ENCODE measurements at regions not wholly inside any gene's neighbourhood (a gene's known extent, or its start where the extent isn't known, plus 50 kb on each side); places are given as distances from the start of the nearest gene placed in this dataset.

DNA sequence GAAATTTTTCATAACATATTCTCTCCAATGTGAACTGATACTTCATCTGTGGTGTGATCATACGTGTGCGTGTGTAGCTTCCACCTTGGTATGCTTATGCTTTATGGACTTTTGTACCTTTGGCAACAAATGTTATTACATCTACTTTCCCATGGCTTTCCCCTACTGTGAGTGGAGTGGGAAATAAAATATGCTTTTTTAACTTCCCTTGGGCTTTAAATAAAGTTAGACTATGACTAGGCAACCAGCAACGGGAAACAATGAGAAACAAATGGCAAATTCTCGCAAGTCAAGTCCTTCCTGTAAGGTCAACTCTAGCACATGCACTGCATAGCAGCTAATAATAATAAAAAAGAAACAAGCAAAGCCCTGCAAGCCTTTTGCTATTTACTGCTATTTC lies 205.0 kb upstream of the PDE5A start:
- SMC1A ChIA-PET (ENCODE audit: uncharacterized antibody, unreplicated experiment): interaction anchor here (1.7 kb wide), 1 partner anchor 12 kb away, joined by 4 read pairs; no protein-coding TSS in a partner anchor
- no peak for ATAC-seq
- H3K9me3 ChIP-seq (replicated peaks; ENCODE audit: control insufficient read depth, insufficient read depth, low read length): no peaks in the 10 kb centered on the region
- POLR2A ChIA-PET: no interaction called here
- no peak overlapping the region for H3K4me2 ChIP-seq (ENCODE audit: control insufficient read depth, insufficient read depth)
- H3K36me3 ChIP-seq (ENCODE audit: control insufficient read depth in 2 of 2, insufficient read depth in 2 of 2, low read length in 1 of 2): no peaks in the 10 kb centered on the region
- no peak overlapping the region for H3K9ac ChIP-seq (ENCODE audit: control insufficient read depth, insufficient read depth, low read length)
- no peak overlapping the region for H3K4me3 ChIP-seq
- no peak overlapping the region for H3K27ac ChIP-seq (ENCODE audit: control insufficient read depth, insufficient read depth)
- RAD21 ChIA-PET (ENCODE audit: unreplicated experiment): no interaction called here
- H4K20me1 ChIP-seq (ENCODE audit: control insufficient read depth, insufficient read depth): no peaks in the 10 kb centered on the region
- no peak for FAIRE-seq
- intact Hi-C loops (cut with micrococcal nuclease; ENCODE audit: unreplicated experiment): no loop called here
- no TSS peak for BruUV-seq (replicated peaks)
- DNase-seq (ENCODE audit: low read depth, low spot score): no peak
- no peaks in the 10 kb centered on the region for H3K79me2 ChIP-seq (ENCODE audit: control insufficient read depth, insufficient read depth, low read length)
- H3K27me3 ChIP-seq (replicated peaks in 1 of 2; ENCODE audit: control insufficient read depth in 2 of 2, insufficient read depth in 2 of 2, low read length in 1 of 2): no peaks in the 10 kb centered on the region
- 55% methylated on average over 4 of the region's 4 CpGs for WGBS (ENCODE audit: insufficient coverage, insufficient replicate concordance, low lambda C conversion rate, missing lambda C conversion rate)
- H2AFZ ChIP-seq (ENCODE audit: control insufficient read depth, low read depth, low read length): no peak overlapping the region
- in situ Hi-C loops (cut with MboI): no loop called here
- TF ChIP-seq, protein P1, sequence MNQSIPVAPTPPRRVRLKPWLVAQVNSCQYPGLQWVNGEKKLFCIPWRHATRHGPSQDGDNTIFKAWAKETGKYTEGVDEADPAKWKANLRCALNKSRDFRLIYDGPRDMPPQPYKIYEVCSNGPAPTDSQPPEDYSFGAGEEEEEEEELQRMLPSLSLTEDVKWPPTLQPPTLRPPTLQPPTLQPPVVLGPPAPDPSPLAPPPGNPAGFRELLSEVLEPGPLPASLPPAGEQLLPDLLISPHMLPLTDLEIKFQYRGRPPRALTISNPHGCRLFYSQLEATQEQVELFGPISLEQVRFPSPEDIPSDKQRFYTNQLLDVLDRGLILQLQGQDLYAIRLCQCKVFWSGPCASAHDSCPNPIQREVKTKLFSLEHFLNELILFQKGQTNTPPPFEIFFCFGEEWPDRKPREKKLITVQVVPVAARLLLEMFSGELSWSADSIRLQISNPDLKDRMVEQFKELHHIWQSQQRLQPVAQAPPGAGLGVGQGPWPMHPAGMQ (IDR thresholded peaks at IDR 0.05; ENCODE audit: borderline replicate concordance): no peak
- TF ChIP-seq NR2F1 (conservative IDR thresholded peaks at IDR 0.05) (no peak), TCF7 (IDR thresholded peaks at IDR 0.05; ENCODE audit: borderline replicate concordance) (no peak), NFYA (IDR thresholded peaks at IDR 0.05; ENCODE audit: borderline replicate concordance, low read depth, low read length) (no peak), POLR2AphosphoS5 (IDR thresholded peaks at IDR 0.05; ENCODE audit: low read length) (no peak), RBBP5 (conservative IDR thresholded peaks at IDR 0.05) (no peak), ATF7 (IDR thresholded peaks at IDR 0.05; ENCODE audit: low read depth) (no peak), MEF2A (IDR thresholded peaks at IDR 0.05; ENCODE audit: insufficient read depth, low read depth, low read length) (no peak), FOXK2 (IDR thresholded peaks at IDR 0.05) (no peak), SIN3A (IDR thresholded peaks at IDR 0.05; ENCODE audit: low read depth, low read length) (no peak), ESRRA (IDR thresholded peaks at IDR 0.05; ENCODE audit: low read length) (no peak), HDAC2 (IDR thresholded peaks at IDR 0.05) (no peak), NRF1 (conservative IDR thresholded peaks at IDR 0.05; ENCODE audit: low read depth, low read length) (no peak), NBN (IDR thresholded peaks at IDR 0.05) (no peak), RUNX3 (IDR thresholded peaks at IDR 0.05; ENCODE audit: low read length) (no peak), HCFC1 (IDR thresholded peaks at IDR 0.05; ENCODE audit: low read length) (no peak), CHD1 (IDR thresholded peaks at IDR 0.05; ENCODE audit: low read depth, low read length) (no peak), PML (IDR thresholded peaks at IDR 0.05; ENCODE audit: low read length) (no peak)
- TF ChIP-seq, protein P2, sequence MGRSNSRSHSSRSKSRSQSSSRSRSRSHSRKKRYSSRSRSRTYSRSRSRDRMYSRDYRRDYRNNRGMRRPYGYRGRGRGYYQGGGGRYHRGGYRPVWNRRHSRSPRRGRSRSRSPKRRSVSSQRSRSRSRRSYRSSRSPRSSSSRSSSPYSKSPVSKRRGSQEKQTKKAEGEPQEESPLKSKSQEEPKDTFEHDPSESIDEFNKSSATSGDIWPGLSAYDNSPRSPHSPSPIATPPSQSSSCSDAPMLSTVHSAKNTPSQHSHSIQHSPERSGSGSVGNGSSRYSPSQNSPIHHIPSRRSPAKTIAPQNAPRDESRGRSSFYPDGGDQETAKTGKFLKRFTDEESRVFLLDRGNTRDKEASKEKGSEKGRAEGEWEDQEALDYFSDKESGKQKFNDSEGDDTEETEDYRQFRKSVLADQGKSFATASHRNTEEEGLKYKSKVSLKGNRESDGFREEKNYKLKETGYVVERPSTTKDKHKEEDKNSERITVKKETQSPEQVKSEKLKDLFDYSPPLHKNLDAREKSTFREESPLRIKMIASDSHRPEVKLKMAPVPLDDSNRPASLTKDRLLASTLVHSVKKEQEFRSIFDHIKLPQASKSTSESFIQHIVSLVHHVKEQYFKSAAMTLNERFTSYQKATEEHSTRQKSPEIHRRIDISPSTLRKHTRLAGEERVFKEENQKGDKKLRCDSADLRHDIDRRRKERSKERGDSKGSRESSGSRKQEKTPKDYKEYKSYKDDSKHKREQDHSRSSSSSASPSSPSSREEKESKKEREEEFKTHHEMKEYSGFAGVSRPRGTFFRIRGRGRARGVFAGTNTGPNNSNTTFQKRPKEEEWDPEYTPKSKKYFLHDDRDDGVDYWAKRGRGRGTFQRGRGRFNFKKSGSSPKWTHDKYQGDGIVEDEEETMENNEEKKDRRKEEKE (IDR thresholded peaks at IDR 0.05): no peak
- TF ChIP-seq, protein P3, sequence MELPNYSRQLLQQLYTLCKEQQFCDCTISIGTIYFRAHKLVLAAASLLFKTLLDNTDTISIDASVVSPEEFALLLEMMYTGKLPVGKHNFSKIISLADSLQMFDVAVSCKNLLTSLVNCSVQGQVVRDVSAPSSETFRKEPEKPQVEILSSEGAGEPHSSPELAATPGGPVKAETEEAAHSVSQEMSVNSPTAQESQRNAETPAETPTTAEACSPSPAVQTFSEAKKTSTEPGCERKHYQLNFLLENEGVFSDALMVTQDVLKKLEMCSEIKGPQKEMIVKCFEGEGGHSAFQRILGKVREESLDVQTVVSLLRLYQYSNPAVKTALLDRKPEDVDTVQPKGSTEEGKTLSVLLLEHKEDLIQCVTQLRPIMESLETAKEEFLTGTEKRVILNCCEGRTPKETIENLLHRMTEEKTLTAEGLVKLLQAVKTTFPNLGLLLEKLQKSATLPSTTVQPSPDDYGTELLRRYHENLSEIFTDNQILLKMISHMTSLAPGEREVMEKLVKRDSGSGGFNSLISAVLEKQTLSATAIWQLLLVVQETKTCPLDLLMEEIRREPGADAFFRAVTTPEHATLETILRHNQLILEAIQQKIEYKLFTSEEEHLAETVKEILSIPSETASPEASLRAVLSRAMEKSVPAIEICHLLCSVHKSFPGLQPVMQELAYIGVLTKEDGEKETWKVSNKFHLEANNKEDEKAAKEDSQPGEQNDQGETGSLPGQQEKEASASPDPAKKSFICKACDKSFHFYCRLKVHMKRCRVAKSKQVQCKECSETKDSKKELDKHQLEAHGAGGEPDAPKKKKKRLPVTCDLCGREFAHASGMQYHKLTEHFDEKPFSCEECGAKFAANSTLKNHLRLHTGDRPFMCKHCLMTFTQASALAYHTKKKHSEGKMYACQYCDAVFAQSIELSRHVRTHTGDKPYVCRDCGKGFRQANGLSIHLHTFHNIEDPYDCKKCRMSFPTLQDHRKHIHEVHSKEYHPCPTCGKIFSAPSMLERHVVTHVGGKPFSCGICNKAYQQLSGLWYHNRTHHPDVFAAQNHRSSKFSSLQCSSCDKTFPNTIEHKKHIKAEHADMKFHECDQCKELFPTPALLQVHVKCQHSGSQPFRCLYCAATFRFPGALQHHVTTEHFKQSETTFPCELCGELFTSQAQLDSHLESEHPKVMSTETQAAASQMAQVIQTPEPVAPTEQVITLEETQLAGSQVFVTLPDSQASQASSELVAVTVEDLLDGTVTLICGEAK (IDR thresholded peaks at IDR 0.05; ENCODE audit: borderline replicate concordance): no peak
- H3K4me1 ChIP-seq (ENCODE audit: control insufficient read depth, insufficient read depth, low read length): no peaks in the 10 kb centered on the region
- CTCF ChIA-PET: no interaction called here

Measured in GM12878 (cell line).